Activated B cell treated with CpG ODN at 0.5 μM for 24 hours (primary cell): ENCODE measurements at regions not wholly inside any gene's neighbourhood (a gene's known extent, or its start where the extent isn't known, plus 50 kb on each side); places are given as distances from the start of the nearest gene placed in this dataset.
"Not testable (repeated sequence)": the region's sequence is repeated elsewhere in the genome, so short reads cannot be mapped to it uniquely, and the experiment has no call there.

ENCODE experiments used
- ATAC-seq: fragments of 200-7000 bp; cut with Tn5 transposase; one replicate; pipeline ENCODE4 v1.10.0; 2021; ENCODE audit warnings: low read depth, mild to moderate bottlenecking, moderate library complexity
- CTCF ChIA-PET: fragments of 350-600 bp; sonication (Branson Sonifier 250); formaldehyde crosslinking; loops from one replicate; lab custom pipeline; 2021; ENCODE audit warnings: antibody characterized with exemption; lab: Charles Lee
- POLR2A ChIA-PET: fragments of 350-600 bp; sonication (Branson Sonifier 250); formaldehyde crosslinking; loops from one replicate; lab custom pipeline; 2021; ENCODE audit warnings: antibody characterized with exemption; lab: Charles Lee
- DNase-seq: peaks from one replicate; pipeline ENCODE4 v3.0.0; 2022
- H3K27ac Mint-ChIP-seq: one replicate; pipeline ENCODE4 v1.8.0; 2020; ENCODE audit warnings: mixed read lengths
- H3K27me3 Mint-ChIP-seq: one replicate; pipeline ENCODE4 v1.8.0; 2021; ENCODE audit warnings: mixed read lengths
- H3K36me3 Mint-ChIP-seq: one replicate; pipeline ENCODE4 v1.8.0; 2021; ENCODE audit warnings: low read depth, mixed read lengths
- H3K4me1 Mint-ChIP-seq: one replicate; pipeline ENCODE4 v1.8.0; 2021; ENCODE audit warnings: mixed read lengths
- H3K4me3 Mint-ChIP-seq: one replicate; pipeline ENCODE4 v1.8.0; 2020; ENCODE audit warnings: mild to moderate bottlenecking, mixed read lengths
- H3K9me3 Mint-ChIP-seq: one replicate; pipeline ENCODE4 v1.8.0; 2020; ENCODE audit warnings: mixed read lengths
- CTCF ChIP-seq: fragments of 200-600 bp; IDR thresholded peaks from one replicate; pipeline ENCODE4 v1.8.0; 2022; ENCODE audit warnings: antibody characterized with exemption, mild to moderate bottlenecking
- intact Hi-C: fragments of 100-400 bp; cut with micrococcal nuclease; formaldehyde crosslinking; loops from one replicate; pipeline ENCODE4 v1.15.1; 2024

- Mint-ChIP-seq H3K4me1 (no peaks in the 10 kb centered on the region), H3K36me3 (no peaks in the 10 kb centered on the region), H3K9me3 (no peaks in the 10 kb centered on the region), H3K27me3 (peaks cover 25% of the 10 kb centered on the region), H3K27ac (no peak overlapping the region), H3K4me3 (no peak overlapping the region)
- intact Hi-C loops = no loop called here
- TF ChIP-seq CTCF = no peak
- CTCF ChIA-PET = no interaction called here
- POLR2A ChIA-PET = no interaction called here
- ATAC-seq (no peak), DNase-seq (no peak)
Measured at GRCh38 chr7:98788966-98789365, 80.8 kb downstream of the TMEM130 start.

- H3K9me3 Mint-ChIP-seq, H3K27me3 Mint-ChIP-seq, H3K36me3 Mint-ChIP-seq, H3K4me1 Mint-ChIP-seq, H3K4me3 Mint-ChIP-seq, ATAC-seq, POLR2A ChIA-PET, CTCF ChIA-PET, intact Hi-C loops, DNase-seq, H3K27ac Mint-ChIP-seq: not testable (repeated sequence)
Measured at GRCh38 chr7:98794453-98794852, 75.4 kb downstream of the TMEM130 start.

- CTCF ChIA-PET = interaction anchor here (1.8 kb wide), 1 partner anchor 50 kb away, joined by 4 read pairs; no protein-coding TSS in a partner anchor
Measured at GRCh38 chr7:98795741-98796493, 73.9 kb downstream of the TMEM130 start.

More at GRCh38 chr7:98795741-98796493, 73.9 kb downstream of the TMEM130 start:
- intact Hi-C loops = no loop called here
- H3K27ac Mint-ChIP-seq = peak overlapping the region; percentile 1
- POLR2A ChIA-PET = interaction anchor here (0.6 kb wide), 1 partner anchor 81 kb away, joined by 3 read pairs; no protein-coding TSS in a partner anchor
- peak; percentile 62 for ATAC-seq
- DNase-seq = no peak
- H3K9me3 Mint-ChIP-seq = peaks cover 6% of the 10 kb centered on the region
- no peak overlapping the region for H3K4me3 Mint-ChIP-seq
- H3K4me1 Mint-ChIP-seq = peaks cover 7% of the 10 kb centered on the region
- H3K27me3 Mint-ChIP-seq = peaks cover 12% of the 10 kb centered on the region
- no peaks in the 10 kb centered on the region for H3K36me3 Mint-ChIP-seq
- TF ChIP-seq CTCF = no peak
